ENCODE measurements at regions not wholly inside any gene's neighbourhood (a gene's known extent, or its start where the extent isn't known, plus 50 kb on each side); places are given as distances from the start of the nearest gene placed in this dataset.

DNA sequence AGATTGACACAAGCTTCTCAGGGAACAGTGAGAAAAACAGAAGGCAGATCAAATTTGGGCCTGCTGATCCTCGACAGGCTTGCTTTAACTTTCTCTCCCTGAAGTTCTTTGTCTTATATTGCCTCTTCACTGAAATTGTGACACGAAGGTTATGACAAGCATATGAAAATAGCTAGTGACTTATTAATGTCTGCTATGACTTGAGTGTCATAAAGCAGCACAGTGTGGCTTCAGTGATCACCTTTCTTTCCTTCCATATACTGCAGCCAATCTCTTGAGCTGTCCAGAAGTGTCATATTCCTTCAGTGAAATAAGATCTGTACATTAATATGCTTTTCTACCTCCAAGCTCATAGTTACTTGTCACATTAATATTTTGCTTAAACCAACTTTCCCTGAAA, 870.2 kb downstream of the C4orf33 start:
- TF ChIP-seq, protein P1, sequence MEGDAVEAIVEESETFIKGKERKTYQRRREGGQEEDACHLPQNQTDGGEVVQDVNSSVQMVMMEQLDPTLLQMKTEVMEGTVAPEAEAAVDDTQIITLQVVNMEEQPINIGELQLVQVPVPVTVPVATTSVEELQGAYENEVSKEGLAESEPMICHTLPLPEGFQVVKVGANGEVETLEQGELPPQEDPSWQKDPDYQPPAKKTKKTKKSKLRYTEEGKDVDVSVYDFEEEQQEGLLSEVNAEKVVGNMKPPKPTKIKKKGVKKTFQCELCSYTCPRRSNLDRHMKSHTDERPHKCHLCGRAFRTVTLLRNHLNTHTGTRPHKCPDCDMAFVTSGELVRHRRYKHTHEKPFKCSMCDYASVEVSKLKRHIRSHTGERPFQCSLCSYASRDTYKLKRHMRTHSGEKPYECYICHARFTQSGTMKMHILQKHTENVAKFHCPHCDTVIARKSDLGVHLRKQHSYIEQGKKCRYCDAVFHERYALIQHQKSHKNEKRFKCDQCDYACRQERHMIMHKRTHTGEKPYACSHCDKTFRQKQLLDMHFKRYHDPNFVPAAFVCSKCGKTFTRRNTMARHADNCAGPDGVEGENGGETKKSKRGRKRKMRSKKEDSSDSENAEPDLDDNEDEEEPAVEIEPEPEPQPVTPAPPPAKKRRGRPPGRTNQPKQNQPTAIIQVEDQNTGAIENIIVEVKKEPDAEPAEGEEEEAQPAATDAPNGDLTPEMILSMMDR (IDR thresholded peaks at IDR 0.05; ENCODE audit: unreplicated experiment): no peak
- no peak overlapping the region for H3K4me3 Mint-ChIP-seq
- no peaks in the 10 kb centered on the region for H3K4me1 Mint-ChIP-seq
- DNase-seq (ENCODE audit: low spot score in 2 of 2, unreplicated experiment in 2 of 2): no peak
- no peaks in the 10 kb centered on the region for H3K27me3 Mint-ChIP-seq (ENCODE audit: low read depth)
- peaks cover 5% of the 10 kb centered on the region for H3K9me3 Mint-ChIP-seq
- H3K27ac Mint-ChIP-seq: no peak overlapping the region
- no peaks in the 10 kb centered on the region for H3K36me3 Mint-ChIP-seq

DNA sequence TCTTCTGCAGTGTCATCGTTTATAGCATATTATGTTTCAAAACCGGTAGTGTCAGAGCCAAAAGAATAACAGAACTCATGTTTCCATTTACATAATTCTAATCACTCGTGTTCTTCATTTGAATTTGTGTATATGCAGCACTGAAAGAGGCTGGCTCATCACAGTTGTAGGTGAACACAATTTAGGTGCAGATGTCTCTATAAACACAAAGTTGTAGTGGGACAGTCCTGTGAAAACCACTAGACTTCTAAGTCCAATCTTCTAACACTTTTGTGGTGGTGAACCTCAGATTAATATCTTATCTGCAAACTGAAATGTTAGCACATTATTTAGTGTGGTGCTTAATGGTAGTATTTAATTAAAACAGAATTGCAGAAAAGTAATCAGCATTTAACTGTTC, 872.4 kb downstream of the C4orf33 start:
- Mint-ChIP-seq H3K27ac (no peak overlapping the region), H3K36me3 (no peaks in the 10 kb centered on the region), H3K4me3 (no peak overlapping the region), H3K4me1 (no peaks in the 10 kb centered on the region), H3K27me3 (ENCODE audit: low read depth) (no peaks in the 10 kb centered on the region), H3K9me3 (peaks cover 4% of the 10 kb centered on the region)
- no peak for DNase-seq (ENCODE audit: low spot score in 2 of 2, unreplicated experiment in 2 of 2)
- TF ChIP-seq, protein P1 (IDR thresholded peaks at IDR 0.05; ENCODE audit: unreplicated experiment): no peak

GRCh38 chr4:129968778-129969177, 872.8 kb downstream of the C4orf33 start:
- Mint-ChIP-seq H3K4me3 (no peak overlapping the region), H3K27ac (no peak overlapping the region)

GRCh38 chr4:129970801-129971200, 874.8 kb downstream of the C4orf33 start:
- no peaks in the 10 kb centered on the region for H3K36me3 Mint-ChIP-seq
- TF ChIP-seq, protein P1 (IDR thresholded peaks at IDR 0.05; ENCODE audit: unreplicated experiment): no peak
- no peak overlapping the region for H3K4me3 Mint-ChIP-seq
- H3K27ac Mint-ChIP-seq: no peak overlapping the region
- H3K27me3 Mint-ChIP-seq (ENCODE audit: low read depth): no peaks in the 10 kb centered on the region
- no peak for DNase-seq (ENCODE audit: low spot score in 2 of 2, unreplicated experiment in 2 of 2)
- peaks cover 4% of the 10 kb centered on the region for H3K9me3 Mint-ChIP-seq
- peaks cover 2% of the 10 kb centered on the region for H3K4me1 Mint-ChIP-seq

More at GRCh38 chr4:129968778-129969177, 872.8 kb downstream of the C4orf33 start:
- Mint-ChIP-seq H3K9me3 (peaks cover 4% of the 10 kb centered on the region), H3K4me1 (no peaks in the 10 kb centered on the region), H3K27me3 (ENCODE audit: low read depth) (no peaks in the 10 kb centered on the region), H3K36me3 (no peaks in the 10 kb centered on the region)
- no peak for DNase-seq (ENCODE audit: low spot score in 2 of 2, unreplicated experiment in 2 of 2)
- TF ChIP-seq, protein P1 (IDR thresholded peaks at IDR 0.05; ENCODE audit: unreplicated experiment): no peak

GRCh38 chr4:129971419-129971818, 875.5 kb downstream of the C4orf33 start:
- H3K4me1 Mint-ChIP-seq: peaks cover 7% of the 10 kb centered on the region
- no peaks in the 10 kb centered on the region for H3K36me3 Mint-ChIP-seq
- H3K27me3 Mint-ChIP-seq (ENCODE audit: low read depth): no peaks in the 10 kb centered on the region
- peaks cover 4% of the 10 kb centered on the region for H3K9me3 Mint-ChIP-seq
- TF ChIP-seq, protein P1 (IDR thresholded peaks at IDR 0.05; ENCODE audit: unreplicated experiment): no peak
- H3K27ac Mint-ChIP-seq: no peak overlapping the region
- no peak overlapping the region for H3K4me3 Mint-ChIP-seq
- no peak for DNase-seq (ENCODE audit: low spot score in 2 of 2, unreplicated experiment in 2 of 2)

- no peak for DNase-seq (ENCODE audit: low spot score in 2 of 2, unreplicated experiment in 2 of 2)
- H3K27me3 Mint-ChIP-seq (ENCODE audit: low read depth): no peaks in the 10 kb centered on the region
- TF ChIP-seq, protein P1 (IDR thresholded peaks at IDR 0.05; ENCODE audit: unreplicated experiment): no peak
- peaks cover 4% of the 10 kb centered on the region for H3K9me3 Mint-ChIP-seq
- H3K36me3 Mint-ChIP-seq: no peaks in the 10 kb centered on the region
- peaks cover 7% of the 10 kb centered on the region for H3K4me1 Mint-ChIP-seq
- no peak overlapping the region for H3K4me3 Mint-ChIP-seq
- H3K27ac Mint-ChIP-seq: no peak overlapping the region
Measured at GRCh38 chr4:129972257-129972656, 876.3 kb downstream of the C4orf33 start.
